HCT116 (cell line): ENCODE measurements at regions not wholly inside any gene's neighbourhood (a gene's known extent, or its start where the extent isn't known, plus 50 kb on each side); places are given as distances from the start of the nearest gene placed in this dataset.

ENCODE experiments used
- ATAC-seq: fragments of 200-7000 bp; cut with Tn5 transposase; 2 replicates; pipeline ENCODE4 v1.9.1; 2020; ENCODE audit warnings: mild to moderate bottlenecking, moderate library complexity
- BruUV-seq: library from RNA; stranded (reverse); fragments of 400-500 nt; replicated peaks from 2 replicates; lab custom pipeline; 2021; lab: Mats Ljungman, UMichigan
- CTCF ChIA-PET: fragments of 300-600 bp; sonication (Branson Sonifier 250); formaldehyde crosslinking; loops from one replicate; lab custom pipeline; 2021; ENCODE audit warnings: antibody characterized with exemption; lab: Charles Lee
- POLR2A ChIA-PET: fragments of 300-600, 350-600 bp; sonication (Branson Sonifier 250); formaldehyde crosslinking; loops from one replicate; lab custom pipeline; 2021; ENCODE audit warnings: antibody characterized with exemption; lab: Charles Lee
- RAD21 ChIA-PET, 2 experiments: fragments of 300-600 bp; sonication (Branson Sonifier 250); formaldehyde crosslinking; loops; one replicate each; lab custom pipeline; 2023; ENCODE audit warnings: low total read pairs in 2 of 2; ENCODE audit not compliant: uncharacterized antibody in 2 of 2, unreplicated experiment in 2 of 2, low non-redundant PET in 1 of 2; lab: Charles Lee
- DNase-seq: peaks from one replicate; pipeline ENCODE4 v3.0.0-alpha.2; 2010; ENCODE audit warnings: low read depth, low spot score
- H2AFZ ChIP-seq: fragments of 200-600 bp; shearing (Covaris generic), sonication (generic); 2 replicates; pipeline ENCODE4 v1.6.1; 2017; ENCODE audit warnings: low read depth, mixed run types, mixed read lengths, antibody characterized with exemption, low read length; ENCODE audit not compliant: poor library complexity, severe bottlenecking
- H3K27ac ChIP-seq: 2 replicates; pipeline ENCODE4 v1.5.1; 2012; ENCODE audit warnings: low read depth, low read length
- H3K27me3 ChIP-seq: fragments of 200-600 bp; sonication (generic); 2 replicates; pipeline ENCODE4 v1.6.1; 2016; ENCODE audit warnings: mixed run types, low read length, mixed read lengths; ENCODE audit not compliant: insufficient read depth
- H3K36me3 ChIP-seq, 2 experiments: fragments of 200-500 bp in 1 of 2; fragments of 200-600 bp in 1 of 2; sonication (Bioruptor generic) in 1 of 2; sonication (generic) in 1 of 2; 2 replicates each; pipeline versions ENCODE4 v1.5.1 to v1.6.1; 2014 to 2016; ENCODE audit warnings: low read length in 2 of 2, inconsistent platforms in 1 of 2, mixed read lengths in 1 of 2, mixed run types in 1 of 2; ENCODE audit not compliant: insufficient read depth in 2 of 2, control insufficient read depth in 1 of 2
- H3K4me1 ChIP-seq, 2 experiments: fragments of 200-600 bp in 1 of 2; sonication (generic) in 1 of 2; 2 replicates each; pipeline versions ENCODE4 v1.5.1 to v1.6.1; 2012 to 2017; ENCODE audit warnings: low read length in 2 of 2, inconsistent platforms in 1 of 2, mild to moderate bottlenecking in 1 of 2, mixed read lengths in 1 of 2, mixed run types in 1 of 2, moderate library complexity in 1 of 2; ENCODE audit not compliant: insufficient read depth in 2 of 2, control insufficient read depth in 1 of 2
- H3K4me2 ChIP-seq: fragments of 200-600 bp; sonication (generic); 2 replicates; pipeline ENCODE4 v1.6.1; 2017; ENCODE audit warnings: mixed run types, low read length, mixed read lengths
- H3K4me3 ChIP-seq, 2 experiments: fragments of 200-600 bp in 1 of 2; sonication (generic) in 1 of 2; replicated peaks in 1 of 2; 2 replicates each; pipeline ENCODE4 v1.5.1; 2011 to 2016; ENCODE audit warnings: low read length in 2 of 2, control low read depth in 1 of 2, low read depth in 1 of 2, mild to moderate bottlenecking in 1 of 2, mixed read lengths in 1 of 2, mixed run types in 1 of 2
- H3K79me2 ChIP-seq: fragments of 200-600 bp; sonication (generic); 2 replicates; pipeline ENCODE4 v1.6.1; 2017; ENCODE audit warnings: mild to moderate bottlenecking, mixed run types, low read length, moderate library complexity, mixed read lengths; ENCODE audit not compliant: insufficient read depth
- H3K9ac ChIP-seq: fragments of 200-600 bp; sonication (generic); 2 replicates; pipeline ENCODE4 v1.6.1; 2016; ENCODE audit warnings: low read length, mixed read lengths
- H3K9me2 ChIP-seq: fragments of 200-600 bp; sonication (generic), shearing (Covaris generic); 2 replicates; pipeline ENCODE4 v1.6.1; 2017; ENCODE audit warnings: mixed run types, mild to moderate bottlenecking, moderate library complexity; ENCODE audit not compliant: insufficient read depth
- H3K9me3 ChIP-seq, 2 experiments: fragments of 200-500 bp in 1 of 2; fragments of 200-600 bp in 1 of 2; sonication (Bioruptor generic) in 1 of 2; sonication (generic) in 1 of 2; 2 replicates each; pipeline ENCODE4 v1.6.1; 2014 to 2017; ENCODE audit warnings: low read length in 2 of 2, mixed read lengths in 2 of 2, inconsistent platforms in 1 of 2, low read depth in 1 of 2, mild to moderate bottlenecking in 1 of 2, mixed run types in 1 of 2, moderate library complexity in 1 of 2; ENCODE audit not compliant: control insufficient read depth in 1 of 2, insufficient read depth in 1 of 2
- H4K20me1 ChIP-seq: fragments of 200-600 bp; sonication (generic), shearing (Covaris generic); 2 replicates; pipeline ENCODE4 v1.6.1; 2017; ENCODE audit warnings: mixed run types, mild to moderate bottlenecking, moderate library complexity; ENCODE audit not compliant: insufficient read depth
- CBX3 ChIP-seq: IDR thresholded peaks from 2 replicates; pipeline ENCODE4 v1.6.1; 2012; ENCODE audit warnings: low read depth
- CEBPB ChIP-seq: IDR thresholded peaks from 2 replicates; pipeline ENCODE4 v1.6.1; 2012; ENCODE audit warnings: low read depth
- CTCF ChIP-seq, 3 experiments: fragments of 200-600 bp in 1 of 3; sonication (generic) in 1 of 3; IDR thresholded peaks in 2 of 3; conservative IDR thresholded peaks in 1 of 3; 2 replicates each; pipeline ENCODE4 v1.5.1; 2012 to 2017; ENCODE audit warnings: low read depth in 2 of 3, low read length in 2 of 3, antibody characterized with exemption in 1 of 3, borderline replicate concordance in 1 of 3, control low read depth in 1 of 3, mild to moderate bottlenecking in 1 of 3, mixed read lengths in 1 of 3, mixed run types in 1 of 3, moderate library complexity in 1 of 3; ENCODE audit not compliant: insufficient read depth in 1 of 3
- ELF1 ChIP-seq: IDR thresholded peaks from 2 replicates; pipeline ENCODE4 v1.6.1; 2012; ENCODE audit warnings: low read depth, borderline replicate concordance
- EZH2 ChIP-seq: fragments of 200-600 bp; sonication (generic); IDR thresholded peaks from 2 replicates; pipeline ENCODE4 v1.6.1; 2017; ENCODE audit warnings: antibody characterized with exemption, mixed run types
- EZH2phosphoT487 ChIP-seq: fragments of 200-600 bp; IDR thresholded peaks from 2 replicates; pipeline ENCODE4 v1.6.1; 2018; ENCODE audit warnings: antibody characterized with exemption, borderline replicate concordance
- FOSL1 ChIP-seq: IDR thresholded peaks from 2 replicates; pipeline ENCODE4 v1.6.1; 2012; ENCODE audit warnings: low read depth
- MAX ChIP-seq: IDR thresholded peaks from 2 replicates; pipeline ENCODE4 v1.6.1; 2012
- POLR2A ChIP-seq: IDR thresholded peaks from 2 replicates; pipeline ENCODE4 v1.7.0; 2011; ENCODE audit warnings: borderline replicate concordance; ENCODE audit not compliant: insufficient read depth, insufficient read length; ENCODE audit errors: extremely low read depth
- RAD21 ChIP-seq: IDR thresholded peaks from 2 replicates; pipeline ENCODE4 v1.6.1; 2012; ENCODE audit warnings: low read depth, mild to moderate bottlenecking
- REST ChIP-seq: IDR thresholded peaks from 2 replicates; pipeline ENCODE4 v1.6.1; 2012; ENCODE audit warnings: low read depth
- SP1 ChIP-seq: IDR thresholded peaks from 2 replicates; pipeline ENCODE4 v1.6.1; 2012; ENCODE audit warnings: low read depth
- SRF ChIP-seq: IDR thresholded peaks from 2 replicates; pipeline ENCODE4 v1.6.1; 2012; ENCODE audit warnings: low read depth
- TCF7L2 ChIP-seq: IDR thresholded peaks from 2 replicates; pipeline ENCODE4 v1.7.0; 2011; ENCODE audit warnings: borderline replicate concordance, inconsistent platforms; ENCODE audit not compliant: insufficient read depth, insufficient read length; ENCODE audit errors: extremely low read depth
- YY1 ChIP-seq: IDR thresholded peaks from 2 replicates; pipeline ENCODE4 v1.6.1; 2011; ENCODE audit warnings: low read length, low read depth, moderate library complexity, mild to moderate bottlenecking; ENCODE audit not compliant: insufficient replicate concordance; ENCODE audit errors: extremely low read depth
- ZBTB33 ChIP-seq: IDR thresholded peaks from 2 replicates; pipeline ENCODE4 v1.6.1; 2011; ENCODE audit warnings: mild to moderate bottlenecking, low read length, moderate library complexity; ENCODE audit not compliant: insufficient replicate concordance; ENCODE audit errors: extremely low read depth
- ZFX ChIP-seq: fragments of 450-650 bp; IDR thresholded peaks from 2 replicates; pipeline ENCODE4 v1.6.1; 2017
- ZNF274 ChIP-seq: fragments of 200-500 bp; sonication (Bioruptor generic); IDR thresholded peaks from 2 replicates; pipeline ENCODE4 v1.6.1; 2014; ENCODE audit warnings: mild to moderate bottlenecking, low read depth, low read length, inconsistent platforms
- intact Hi-C: fragments of 100-400 bp; cut with micrococcal nuclease; formaldehyde crosslinking; loops from 2 replicates; pipeline ENCODE4 v1.10.0; 2022

- no peaks in the 10 kb centered on the region for H3K9me2 ChIP-seq
- RAD21 ChIA-PET = no interaction called here
- TF ChIP-seq ZBTB33 (no peak), TCF7L2 (no peak), EZH2 (no peak; the same call in 1 of the 2 replicates), CBX3 (no peak), ZFX (no peak), REST (no peak), SP1 (no peak), RAD21 (no peak), FOSL1 (no peak), ZNF274 (no peak), MAX (no peak), CTCF (IDR thresholded peaks at IDR 0.05 in 2 of 3, conservative IDR thresholded peaks at IDR 0.05 in 1 of 3; ENCODE audit: borderline replicate concordance in 1 of 3, insufficient read depth in 1 of 3, low read depth in 2 of 3, low read length in 2 of 3) (no peak), CEBPB (no peak), SRF (no peak), EZH2phosphoT487 (no peak), POLR2A (no peak), YY1 (no peak), ELF1 (no peak)
- TF ChIP-seq, all 23 proteins: peak for 0
- H3K79me2 ChIP-seq = no peaks in the 10 kb centered on the region
- H3K27me3 ChIP-seq = peaks cover 65% of the 10 kb centered on the region
- H3K36me3 ChIP-seq = no peaks in the 10 kb centered on the region
- no peak overlapping the region for H3K4me3 ChIP-seq
- DNase-seq (no peak), ATAC-seq (no peak)
- POLR2A ChIA-PET = no interaction called here
- peaks cover 3 to 6% of the 10 kb centered on the region in 2 experiments; a peak in 2 of 4 replicates for H3K4me1 ChIP-seq
- CTCF ChIA-PET = no interaction called here
- H3K9me3 ChIP-seq = no peaks in the 10 kb centered on the region
- no peak overlapping the region for H3K27ac ChIP-seq
- no peak overlapping the region for H2AFZ ChIP-seq
- H4K20me1 ChIP-seq = no peaks in the 10 kb centered on the region
- intact Hi-C loops = no loop called here
- no peak overlapping the region for H3K4me2 ChIP-seq
- no TSS peak for BruUV-seq
- H3K9ac ChIP-seq = no peak overlapping the region
Measured at GRCh38 chr15:69652293-69652692, 199.7 kb downstream of the RPLP1 start.
